Mesendoderm (in vitro differentiated cells): ENCODE measurements at regions not wholly inside any gene's neighbourhood (a gene's known extent, or its start where the extent isn't known, plus 50 kb on each side); places are given as distances from the start of the nearest gene placed in this dataset.
A peak's percentile ranks its signal among the peaks of the same experiment; 100 is the strongest.

Source experiments
- DNase-seq: peaks from one replicate; pipeline ENCODE4 v3.0.0; 2013
- H2AK5ac ChIP-seq: 2 replicates; pipeline ENCODE4 v1.6.1; 2013; ENCODE audit warnings: low read length, inconsistent platforms
- H2BK120ac ChIP-seq: 2 replicates; pipeline ENCODE4 v1.6.1; 2013; ENCODE audit warnings: low read depth, mild to moderate bottlenecking, low read length, moderate library complexity, mixed read lengths
- H2BK15ac ChIP-seq: replicated peaks from 2 replicates; pipeline ENCODE4 v1.6.1; 2013; ENCODE audit warnings: low read depth, mild to moderate bottlenecking, moderate library complexity
- H2BK5ac ChIP-seq: 2 replicates; pipeline ENCODE4 v1.6.1; 2013; ENCODE audit warnings: low read length, inconsistent platforms
- H3K18ac ChIP-seq: 2 replicates; pipeline ENCODE4 v1.6.1; 2013; ENCODE audit warnings: mild to moderate bottlenecking, low read length, mixed read lengths
- H3K23ac ChIP-seq: one replicate; pipeline ENCODE4 v1.6.1; 2013; ENCODE audit warnings: low read length
- H3K27ac ChIP-seq: 2 replicates; pipeline ENCODE4 v1.5.1; 2013; ENCODE audit warnings: low read depth, mild to moderate bottlenecking, inconsistent platforms, low read length, moderate library complexity
- H3K27me3 ChIP-seq: 2 replicates; pipeline ENCODE4 v1.6.1; 2013; ENCODE audit warnings: low read length, control low read depth, mild to moderate bottlenecking, inconsistent platforms; ENCODE audit not compliant: insufficient read depth, poor library complexity
- H3K36me3 ChIP-seq: 2 replicates; pipeline ENCODE4 v1.6.1; 2013; ENCODE audit warnings: low read length, inconsistent platforms; ENCODE audit not compliant: control insufficient read depth, insufficient read depth
- H3K4ac ChIP-seq: one replicate; pipeline ENCODE4 v1.6.1; 2013; ENCODE audit warnings: low read depth, mild to moderate bottlenecking, low read length, moderate library complexity
- H3K4me1 ChIP-seq: 2 replicates; pipeline ENCODE4 v1.6.1; 2013; ENCODE audit warnings: low read depth, low read length, inconsistent platforms; ENCODE audit not compliant: control insufficient read depth
- H3K4me2 ChIP-seq: 2 replicates; pipeline ENCODE4 v1.6.1; 2013; ENCODE audit warnings: low read length
- H3K4me3 ChIP-seq: 2 replicates; pipeline ENCODE4 v1.5.1; 2013; ENCODE audit warnings: mild to moderate bottlenecking, low read length
- H3K56ac ChIP-seq: one replicate; pipeline ENCODE4 v1.6.1; 2013; ENCODE audit warnings: low read length
- H3K79me1 ChIP-seq: 2 replicates; pipeline ENCODE4 v1.6.1; 2013; ENCODE audit warnings: low read length, inconsistent platforms
- H3K79me2 ChIP-seq: 2 replicates; pipeline ENCODE4 v1.6.1; 2013; ENCODE audit warnings: mild to moderate bottlenecking, low read length; ENCODE audit not compliant: control insufficient read depth, insufficient read depth
- H3K9ac ChIP-seq: 2 replicates; pipeline ENCODE4 v1.6.1; 2013; ENCODE audit warnings: low read length, inconsistent platforms
- H4K5ac ChIP-seq: one replicate; pipeline ENCODE4 v1.6.1; 2013; ENCODE audit warnings: low read length
- H4K8ac ChIP-seq: one replicate; pipeline ENCODE4 v1.6.1; 2013; ENCODE audit warnings: low read depth, mild to moderate bottlenecking, control low read depth, low read length, moderate library complexity
- WGBS: extraction: QIAGEN DNeasy Blood & Tissue Kit; methylation state at CpG from one replicate; pipeline ENCODE4 v1.1.7; 2013; ENCODE audit warnings: low lambda C conversion rate, missing lambda C conversion rate; ENCODE audit not compliant: insufficient coverage; ENCODE audit errors: extremely low coverage; 5-methylcytosine and 5-hydroxymethylcytosine counted together

DNA sequence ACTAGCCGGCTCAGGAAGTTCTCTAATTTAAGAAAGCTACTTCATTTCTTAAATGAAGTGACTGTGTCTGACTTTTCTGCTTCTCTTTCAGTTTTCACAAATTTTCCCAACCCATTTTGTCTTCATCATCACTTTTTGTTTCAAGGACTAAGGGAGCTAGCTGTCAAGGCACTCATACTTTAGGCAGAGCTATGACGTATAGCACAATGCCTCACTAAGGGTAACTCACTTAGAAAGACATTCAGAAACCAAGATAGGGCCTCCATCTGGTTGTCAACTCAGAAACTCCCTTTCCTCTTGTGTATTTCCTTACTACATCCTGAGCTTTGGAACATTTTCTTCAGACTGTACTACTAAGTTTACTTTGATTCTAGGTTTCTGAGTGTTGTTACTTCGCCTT, 397.9 kb downstream of the TOX3 start:
- Histone ChIP-seq H3K27ac (no peak overlapping the region), H2BK120ac (no peak overlapping the region), H3K56ac (no peak overlapping the region), H3K79me2 (no peaks in the 10 kb centered on the region), H3K4me3 (no peak overlapping the region), H3K4me1 (no peaks in the 10 kb centered on the region), H3K27me3 (no peaks in the 10 kb centered on the region), H3K4ac (no peak overlapping the region), H4K5ac (no peak overlapping the region), H3K18ac (no peak overlapping the region), H3K4me2 (no peak overlapping the region), H3K79me1 (no peaks in the 10 kb centered on the region), H2BK15ac (no peak overlapping the region), H2AK5ac (no peak overlapping the region), H4K8ac (no peak overlapping the region), H3K36me3 (no peaks in the 10 kb centered on the region), H3K23ac (no peak overlapping the region), H2BK5ac (no peak overlapping the region), H3K9ac (no peak overlapping the region)
- WGBS: no CpG with 5 or more reads among the region's 3 CpGs
- no peak for DNase-seq

DNA sequence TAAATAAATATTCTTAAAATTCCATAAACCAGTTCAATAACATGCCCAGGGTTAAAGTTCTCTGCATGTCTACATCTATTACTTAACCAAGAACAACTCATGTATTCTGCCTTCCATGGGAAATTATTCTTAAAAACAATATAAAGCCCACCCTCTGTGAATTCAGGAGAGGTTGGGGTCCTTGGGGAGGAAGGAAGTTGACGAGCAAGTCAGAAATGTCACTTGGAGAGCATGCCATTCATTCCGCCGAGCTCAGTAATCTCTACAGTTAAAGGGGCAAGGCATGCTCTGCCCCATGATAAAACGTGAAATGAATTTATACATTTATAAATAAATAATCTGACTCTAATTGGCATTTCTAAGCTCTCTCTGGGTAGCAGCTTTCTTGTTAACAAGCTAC, 405.1 kb downstream of the TOX3 start:
- Histone ChIP-seq H3K27ac (no peak overlapping the region), H2BK5ac (no peak overlapping the region), H3K23ac (no peak overlapping the region), H4K8ac (no peak overlapping the region), H3K4me1 (no peaks in the 10 kb centered on the region), H2BK15ac (no peak overlapping the region), H3K18ac (no peak overlapping the region), H3K56ac (no peak overlapping the region), H3K27me3 (no peaks in the 10 kb centered on the region), H2AK5ac (no peak overlapping the region), H3K36me3 (no peaks in the 10 kb centered on the region), H3K4me3 (no peak overlapping the region), H2BK120ac (no peak overlapping the region), H3K79me2 (no peaks in the 10 kb centered on the region), H3K4ac (no peak overlapping the region), H3K4me2 (no peak overlapping the region), H3K9ac (no peak overlapping the region), H4K5ac (no peak overlapping the region), H3K79me1 (no peaks in the 10 kb centered on the region)
- peak; percentile 58 for DNase-seq
- WGBS: no CpG with 5 or more reads among the region's 4 CpGs

DNA sequence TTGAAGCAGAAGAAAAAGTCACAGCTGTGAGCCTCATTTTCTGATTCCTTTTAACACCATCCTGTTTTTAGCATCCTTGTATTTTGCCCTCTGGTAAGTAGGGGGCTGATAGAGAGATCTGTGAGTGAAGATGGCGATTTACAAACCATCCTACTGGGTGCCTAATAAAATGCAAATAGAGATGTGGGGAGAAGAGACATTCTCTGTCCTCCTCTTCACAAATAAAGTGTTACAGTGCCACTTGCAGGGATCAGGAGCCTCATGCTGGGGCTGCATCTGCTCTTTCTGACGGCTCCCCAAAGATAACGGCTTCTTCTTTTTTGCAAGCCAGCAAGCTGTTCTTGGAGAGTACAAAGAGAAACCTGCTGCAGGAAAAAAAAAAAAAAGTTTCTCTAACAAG, 418.6 kb downstream of the TOX3 start:
- Histone ChIP-seq H2AK5ac (no peak overlapping the region), H3K23ac (no peak overlapping the region), H3K27ac (no peak overlapping the region)

DNA sequence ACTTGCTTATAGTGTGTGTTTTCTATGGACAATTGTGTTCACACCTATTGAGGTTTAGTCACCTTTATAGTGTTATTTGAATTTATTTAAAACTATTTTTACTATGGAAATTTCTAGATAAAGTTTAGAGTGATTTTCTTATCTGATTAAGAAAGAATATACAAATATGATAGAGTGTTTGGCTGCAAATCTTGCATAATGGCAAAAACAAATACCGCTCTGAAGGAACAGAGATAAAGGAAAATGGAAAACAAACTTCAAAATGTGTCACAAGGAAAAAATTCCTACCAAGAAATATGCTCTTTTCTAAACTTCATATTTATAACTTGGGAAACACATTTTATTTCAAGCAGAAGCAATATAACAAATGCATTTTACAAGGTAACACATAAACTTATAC, 423.1 kb downstream of the TOX3 start:
- WGBS: no CpG with 5 or more reads among the region's 1 CpG
- Histone ChIP-seq H3K18ac (no peak overlapping the region), H4K8ac (no peak overlapping the region), H3K23ac (no peak overlapping the region), H2BK15ac (no peak overlapping the region), H3K79me2 (no peaks in the 10 kb centered on the region), H3K79me1 (no peaks in the 10 kb centered on the region), H3K4ac (no peak overlapping the region), H3K4me2 (no peak overlapping the region), H3K4me3 (no peak overlapping the region), H3K27me3 (no peaks in the 10 kb centered on the region), H3K56ac (no peak overlapping the region), H3K9ac (no peak overlapping the region), H2BK120ac (no peak overlapping the region), H4K5ac (no peak overlapping the region), H2AK5ac (no peak overlapping the region), H3K36me3 (no peaks in the 10 kb centered on the region), H3K27ac (no peak overlapping the region), H3K4me1 (no peaks in the 10 kb centered on the region), H2BK5ac (no peak overlapping the region)
- DNase-seq: no peak

More for the DNA sequence above, 418.6 kb downstream of the TOX3 start:
- no peak overlapping the region for H3K9ac ChIP-seq
- H3K4me3 ChIP-seq: no peak overlapping the region
- H3K79me1 ChIP-seq: no peaks in the 10 kb centered on the region
- no peak overlapping the region for H4K8ac ChIP-seq
- WGBS: no CpG with 5 or more reads among the region's 3 CpGs
- H3K18ac ChIP-seq: no peak overlapping the region
- no peak for DNase-seq
- no peak overlapping the region for H2BK5ac ChIP-seq
- no peaks in the 10 kb centered on the region for H3K36me3 ChIP-seq
- no peak overlapping the region for H2BK120ac ChIP-seq
- H3K4me2 ChIP-seq: no peak overlapping the region
- no peak overlapping the region for H3K4ac ChIP-seq
- H3K4me1 ChIP-seq: no peaks in the 10 kb centered on the region
- H3K27me3 ChIP-seq: no peaks in the 10 kb centered on the region
- no peaks in the 10 kb centered on the region for H3K79me2 ChIP-seq
- H4K5ac ChIP-seq: no peak overlapping the region
- H2BK15ac ChIP-seq: no peak overlapping the region
- no peak overlapping the region for H3K56ac ChIP-seq

DNA sequence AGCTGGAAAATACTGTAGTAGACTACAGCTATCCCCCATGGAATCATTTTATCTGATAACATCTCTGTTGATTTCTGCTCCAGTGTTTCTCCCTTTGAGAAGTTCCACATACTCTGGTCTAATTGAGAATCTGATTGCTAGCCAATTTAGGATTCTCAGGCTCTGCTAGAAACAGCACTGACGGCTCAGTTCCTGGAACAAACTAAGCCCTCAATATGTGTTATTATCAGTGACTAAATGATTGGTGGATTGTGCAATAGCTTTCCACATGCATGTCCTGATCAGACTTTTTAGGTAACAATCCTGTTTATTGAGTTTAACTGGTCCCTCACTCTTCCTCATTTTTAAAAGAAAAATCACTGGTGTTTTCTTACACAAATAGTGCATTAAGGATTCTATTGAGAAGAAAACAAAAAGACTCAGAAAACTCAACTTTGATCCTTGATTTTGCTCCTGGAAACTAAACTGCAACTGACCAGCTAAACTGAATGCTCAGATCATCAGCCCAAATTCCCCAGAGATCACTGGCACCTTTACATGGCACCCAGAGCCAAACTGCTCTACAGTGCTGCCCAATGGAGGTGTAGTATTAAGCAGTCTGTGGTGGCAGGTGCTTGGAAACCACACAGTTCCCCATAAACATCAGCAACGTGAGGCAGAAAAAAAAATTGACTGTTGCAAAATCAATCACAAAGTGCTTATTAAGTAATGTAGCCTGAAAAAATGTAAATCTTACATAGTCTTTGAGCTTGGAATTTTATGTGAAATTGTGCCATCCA, 423.7 kb downstream of the TOX3 start:
- H2AK5ac ChIP-seq: no peak overlapping the region
- H2BK120ac ChIP-seq: no peak overlapping the region
- no peaks in the 10 kb centered on the region for H3K79me2 ChIP-seq
- H3K4me3 ChIP-seq: no peak overlapping the region
- no peak overlapping the region for H3K56ac ChIP-seq
- H4K5ac ChIP-seq: no peak overlapping the region
- no peak overlapping the region for H3K23ac ChIP-seq
- no peak overlapping the region for H3K9ac ChIP-seq
- no peak overlapping the region for H3K4ac ChIP-seq
- H3K27me3 ChIP-seq: no peaks in the 10 kb centered on the region
- no peak overlapping the region for H4K8ac ChIP-seq
- H3K36me3 ChIP-seq: no peaks in the 10 kb centered on the region
- H3K4me1 ChIP-seq: no peaks in the 10 kb centered on the region
- no peak overlapping the region for H3K18ac ChIP-seq
- no peak overlapping the region for H2BK5ac ChIP-seq
- H3K27ac ChIP-seq: no peak overlapping the region
- WGBS: no CpG with 5 or more reads among the region's 2 CpGs
- H3K4me2 ChIP-seq: no peak overlapping the region
- H3K79me1 ChIP-seq: no peaks in the 10 kb centered on the region
- no peak for DNase-seq
- H2BK15ac ChIP-seq: no peak overlapping the region

DNA sequence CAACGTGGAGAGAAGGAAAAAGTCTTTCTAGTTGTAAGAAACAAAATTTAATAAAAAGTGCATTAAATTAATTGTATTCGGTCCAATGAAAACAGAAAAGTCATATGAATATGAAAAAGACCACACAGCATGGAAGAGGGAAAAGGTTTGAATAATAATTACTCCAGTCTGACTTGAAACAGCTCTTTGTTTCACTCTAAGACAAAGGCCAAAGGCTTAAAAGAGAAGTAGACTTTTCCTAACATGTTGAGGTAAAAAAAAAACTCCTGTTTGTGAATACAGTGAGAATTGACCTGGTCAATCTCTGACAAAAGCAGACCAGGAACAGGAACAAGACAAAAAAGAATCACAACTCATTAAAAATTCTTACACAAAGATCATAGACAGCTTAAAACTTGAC, 429.8 kb downstream of the TOX3 start:
- Histone ChIP-seq H3K9ac (no peak overlapping the region), H3K79me2 (no peaks in the 10 kb centered on the region), H4K8ac (no peak overlapping the region), H3K4ac (no peak overlapping the region), H4K5ac (no peak overlapping the region), H2BK120ac (no peak overlapping the region), H3K56ac (no peak overlapping the region), H3K4me1 (no peaks in the 10 kb centered on the region), H2BK15ac (no peak overlapping the region), H3K27ac (no peak overlapping the region), H3K4me2 (no peak overlapping the region), H3K79me1 (no peaks in the 10 kb centered on the region), H2BK5ac (no peak overlapping the region), H3K4me3 (no peak overlapping the region), H3K36me3 (no peaks in the 10 kb centered on the region), H2AK5ac (no peak overlapping the region), H3K18ac (no peak overlapping the region), H3K27me3 (no peaks in the 10 kb centered on the region), H3K23ac (no peak overlapping the region)
- no peak for DNase-seq
- no CpG with 5 or more reads among the region's 2 CpGs for WGBS
